WTC11 (cell line): ENCODE measurements at regions not wholly inside any gene's neighbourhood (a gene's known extent, or its start where the extent isn't known, plus 50 kb on each side); places are given as distances from the start of the nearest gene placed in this dataset.

Experiments
- ATAC-seq: fragments of 200-7000 bp; cut with Tn5 transposase; 2 replicates; pipeline ENCODE4 v1.10.0; 2021; ENCODE audit warnings: mild to moderate bottlenecking, moderate library complexity
- CTCF ChIA-PET: fragments of 300-600 bp; sonication (Branson Sonifier 250); formaldehyde crosslinking; loops from one replicate; lab custom pipeline; 2021; ENCODE audit warnings: antibody characterized with exemption; lab: Charles Lee
- POLR2A ChIA-PET: fragments of 350-600 bp; sonication (Branson Sonifier 250); formaldehyde crosslinking; loops from one replicate; lab custom pipeline; 2021; ENCODE audit warnings: antibody characterized with exemption; lab: Charles Lee
- DNase-seq: peaks from one replicate; pipeline ENCODE4 v3.0.0; 2021; ENCODE audit warnings: low spot score
- H3K27ac Mint-ChIP-seq: 2 replicates; pipeline ENCODE4 v1.8.0; 2021; ENCODE audit warnings: mixed read lengths
- H3K27me3 Mint-ChIP-seq: 2 replicates; pipeline ENCODE4 v1.8.0; 2021; ENCODE audit warnings: low read depth, mild to moderate bottlenecking, moderate library complexity, mixed read lengths
- H3K36me3 Mint-ChIP-seq: 2 replicates; pipeline ENCODE4 v1.8.0; 2021; ENCODE audit warnings: mixed read lengths
- H3K4me1 Mint-ChIP-seq: 2 replicates; pipeline ENCODE4 v1.8.0; 2022; ENCODE audit warnings: mixed read lengths
- H3K4me3 Mint-ChIP-seq: 2 replicates; pipeline ENCODE4 v1.8.0; 2021; ENCODE audit warnings: mild to moderate bottlenecking, moderate library complexity, mixed read lengths
- H3K9me3 Mint-ChIP-seq: 2 replicates; pipeline ENCODE4 v1.8.0; 2021; ENCODE audit warnings: mixed read lengths
- ATF1 ChIP-seq: sonication (generic); formaldehyde crosslinking; IDR thresholded peaks from 2 replicates; pipeline ENCODE4 v1.8.1; 2023; ENCODE audit warnings: mild to moderate bottlenecking, moderate library complexity, missing genetic modification reagents
- ESRRA ChIP-seq: sonication (generic); formaldehyde crosslinking; IDR thresholded peaks from 2 replicates; pipeline ENCODE4 v1.8.1; 2022; ENCODE audit warnings: mild to moderate bottlenecking, missing genetic modification reagents, borderline replicate concordance
- ETV6 ChIP-seq: sonication (generic); formaldehyde crosslinking; IDR thresholded peaks from 2 replicates; pipeline ENCODE4 v1.8.1; 2022; ENCODE audit warnings: mild to moderate bottlenecking, missing genetic modification reagents
- KAT7 ChIP-seq: sonication (generic); formaldehyde crosslinking; IDR thresholded peaks from 2 replicates; pipeline ENCODE4 v1.8.1; 2023; ENCODE audit warnings: missing genetic modification reagents, mild to moderate bottlenecking, borderline replicate concordance
- NFYB ChIP-seq: sonication (generic); formaldehyde crosslinking; conservative IDR thresholded peaks from 2 replicates; pipeline ENCODE4 v1.8.0; 2022; ENCODE audit warnings: low read depth, missing genetic modification reagents
- NR2C2 ChIP-seq: sonication (generic); formaldehyde crosslinking; IDR thresholded peaks from 2 replicates; pipeline ENCODE4 v1.8.0; 2022; ENCODE audit warnings: mild to moderate bottlenecking, missing genetic modification reagents
- NR3C1 ChIP-seq: sonication (generic); formaldehyde crosslinking; conservative IDR thresholded peaks from 2 replicates; pipeline ENCODE4 v1.8.1; 2023; ENCODE audit warnings: low read depth, mild to moderate bottlenecking, missing genetic modification reagents
- OVOL2 ChIP-seq: fragments of 250-450 bp; sonication (Bioruptor Pico); IDR thresholded peaks from 2 replicates; pipeline ENCODE4 v1.9.0; 2021; ENCODE audit warnings: mild to moderate bottlenecking, borderline replicate concordance
- SMAD3 ChIP-seq: sonication (generic); formaldehyde crosslinking; IDR thresholded peaks from 2 replicates; pipeline ENCODE4 v1.8.0; 2022; ENCODE audit warnings: missing genetic modification reagents, mild to moderate bottlenecking, borderline replicate concordance
- SMAD4 ChIP-seq: sonication (generic); formaldehyde crosslinking; IDR thresholded peaks from 2 replicates; pipeline ENCODE4 v1.8.0; 2022; ENCODE audit warnings: mild to moderate bottlenecking, missing genetic modification reagents
- TP53 ChIP-seq: sonication (generic); formaldehyde crosslinking; IDR thresholded peaks from 2 replicates; pipeline ENCODE4 v1.8.1; 2023; ENCODE audit warnings: mild to moderate bottlenecking, missing genetic modification reagents
- ZNF263 ChIP-seq: sonication (generic); formaldehyde crosslinking; IDR thresholded peaks from 2 replicates; pipeline ENCODE4 v1.8.1; 2022; ENCODE audit warnings: low read depth, mild to moderate bottlenecking, moderate library complexity, missing genetic modification reagents
- TF ChIP-seq, protein P1 (sequence below): fragments of 200-600 bp; IDR thresholded peaks from 2 replicates; pipeline ENCODE4 v1.8.0; 2022; ENCODE audit warnings: antibody characterized with exemption
- TF ChIP-seq, protein P2 (sequence below): sonication (generic); formaldehyde crosslinking; IDR thresholded peaks from 2 replicates; pipeline ENCODE4 v1.8.1; 2023; ENCODE audit warnings: mild to moderate bottlenecking, missing genetic modification reagents
- TF ChIP-seq, protein P3 (sequence below): sonication (generic); formaldehyde crosslinking; IDR thresholded peaks from 2 replicates; pipeline ENCODE4 v1.8.0; 2023; ENCODE audit warnings: mild to moderate bottlenecking, missing genetic modification reagents
- TF ChIP-seq, protein P4 (sequence below): sonication (generic); formaldehyde crosslinking; IDR thresholded peaks from 2 replicates; pipeline ENCODE4 v1.8.0; 2022; ENCODE audit warnings: mild to moderate bottlenecking, missing genetic modification reagents
- TF ChIP-seq, protein P5 (sequence below): sonication (generic); formaldehyde crosslinking; IDR thresholded peaks from 2 replicates; pipeline ENCODE4 v1.8.1; 2022; ENCODE audit warnings: mild to moderate bottlenecking, moderate library complexity, missing genetic modification reagents
- TF ChIP-seq, protein P6 (sequence below): sonication (generic); formaldehyde crosslinking; IDR thresholded peaks from 2 replicates; pipeline ENCODE4 v1.8.0; 2023; ENCODE audit warnings: missing genetic modification reagents
- TF ChIP-seq, protein P7 (sequence below): fragments of 250-450 bp; sonication (Bioruptor Pico); IDR thresholded peaks from 2 replicates; pipeline ENCODE4 v1.9.0; 2021; ENCODE audit warnings: mild to moderate bottlenecking
- TF ChIP-seq, protein P8 (sequence below): sonication (generic); formaldehyde crosslinking; IDR thresholded peaks from 2 replicates; pipeline ENCODE4 v1.8.1; 2022; ENCODE audit warnings: low read depth, mild to moderate bottlenecking, moderate library complexity, missing genetic modification reagents, borderline replicate concordance

DNA sequence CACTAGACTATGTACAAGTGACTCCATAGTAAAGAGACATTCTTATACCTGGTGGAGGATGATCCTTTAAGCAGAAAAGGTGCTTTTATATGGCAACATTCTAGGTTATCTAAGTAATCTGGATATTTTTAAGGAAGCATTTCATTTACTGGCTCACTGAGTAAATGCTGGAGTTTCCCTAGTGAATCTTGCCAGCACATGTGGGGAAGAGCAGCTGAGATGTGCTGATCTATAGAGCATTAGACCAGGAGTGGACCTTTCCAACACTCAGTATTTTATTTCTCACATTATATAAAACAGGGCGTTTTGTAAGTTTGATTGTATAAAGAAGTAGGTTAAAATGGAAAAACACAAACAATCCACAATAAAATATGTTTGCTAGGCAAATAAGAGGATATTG, 478.5 kb downstream of the ATP23 start:
- Mint-ChIP-seq H3K4me1 (peaks cover 39% of the 10 kb centered on the region), H3K27me3 (no peaks in the 10 kb centered on the region), H3K36me3 (peaks cover 7% of the 10 kb centered on the region; the same call in 1 of the 2 replicates), H3K9me3 (peaks cover 7% of the 10 kb centered on the region), H3K4me3 (no peak overlapping the region), H3K27ac (no peak overlapping the region)
- TF ChIP-seq, protein P1, sequence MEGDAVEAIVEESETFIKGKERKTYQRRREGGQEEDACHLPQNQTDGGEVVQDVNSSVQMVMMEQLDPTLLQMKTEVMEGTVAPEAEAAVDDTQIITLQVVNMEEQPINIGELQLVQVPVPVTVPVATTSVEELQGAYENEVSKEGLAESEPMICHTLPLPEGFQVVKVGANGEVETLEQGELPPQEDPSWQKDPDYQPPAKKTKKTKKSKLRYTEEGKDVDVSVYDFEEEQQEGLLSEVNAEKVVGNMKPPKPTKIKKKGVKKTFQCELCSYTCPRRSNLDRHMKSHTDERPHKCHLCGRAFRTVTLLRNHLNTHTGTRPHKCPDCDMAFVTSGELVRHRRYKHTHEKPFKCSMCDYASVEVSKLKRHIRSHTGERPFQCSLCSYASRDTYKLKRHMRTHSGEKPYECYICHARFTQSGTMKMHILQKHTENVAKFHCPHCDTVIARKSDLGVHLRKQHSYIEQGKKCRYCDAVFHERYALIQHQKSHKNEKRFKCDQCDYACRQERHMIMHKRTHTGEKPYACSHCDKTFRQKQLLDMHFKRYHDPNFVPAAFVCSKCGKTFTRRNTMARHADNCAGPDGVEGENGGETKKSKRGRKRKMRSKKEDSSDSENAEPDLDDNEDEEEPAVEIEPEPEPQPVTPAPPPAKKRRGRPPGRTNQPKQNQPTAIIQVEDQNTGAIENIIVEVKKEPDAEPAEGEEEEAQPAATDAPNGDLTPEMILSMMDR = no peak
- TF ChIP-seq NFYB = no peak
- TF ChIP-seq ESRRA (CRISPR knock-in tag) = no peak
- TF ChIP-seq OVOL2 = no peak
- TF ChIP-seq NR2C2 (CRISPR knock-in tag) = no peak
- TF ChIP-seq, protein P2, sequence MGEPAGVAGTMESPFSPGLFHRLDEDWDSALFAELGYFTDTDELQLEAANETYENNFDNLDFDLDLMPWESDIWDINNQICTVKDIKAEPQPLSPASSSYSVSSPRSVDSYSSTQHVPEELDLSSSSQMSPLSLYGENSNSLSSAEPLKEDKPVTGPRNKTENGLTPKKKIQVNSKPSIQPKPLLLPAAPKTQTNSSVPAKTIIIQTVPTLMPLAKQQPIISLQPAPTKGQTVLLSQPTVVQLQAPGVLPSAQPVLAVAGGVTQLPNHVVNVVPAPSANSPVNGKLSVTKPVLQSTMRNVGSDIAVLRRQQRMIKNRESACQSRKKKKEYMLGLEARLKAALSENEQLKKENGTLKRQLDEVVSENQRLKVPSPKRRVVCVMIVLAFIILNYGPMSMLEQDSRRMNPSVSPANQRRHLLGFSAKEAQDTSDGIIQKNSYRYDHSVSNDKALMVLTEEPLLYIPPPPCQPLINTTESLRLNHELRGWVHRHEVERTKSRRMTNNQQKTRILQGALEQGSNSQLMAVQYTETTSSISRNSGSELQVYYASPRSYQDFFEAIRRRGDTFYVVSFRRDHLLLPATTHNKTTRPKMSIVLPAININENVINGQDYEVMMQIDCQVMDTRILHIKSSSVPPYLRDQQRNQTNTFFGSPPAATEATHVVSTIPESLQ (CRISPR knock-in tag) = no peak
- no peak for TF ChIP-seq SMAD3 (CRISPR knock-in tag)
- no peak for TF ChIP-seq NR3C1 (CRISPR knock-in tag)
- TF ChIP-seq, protein P3, sequence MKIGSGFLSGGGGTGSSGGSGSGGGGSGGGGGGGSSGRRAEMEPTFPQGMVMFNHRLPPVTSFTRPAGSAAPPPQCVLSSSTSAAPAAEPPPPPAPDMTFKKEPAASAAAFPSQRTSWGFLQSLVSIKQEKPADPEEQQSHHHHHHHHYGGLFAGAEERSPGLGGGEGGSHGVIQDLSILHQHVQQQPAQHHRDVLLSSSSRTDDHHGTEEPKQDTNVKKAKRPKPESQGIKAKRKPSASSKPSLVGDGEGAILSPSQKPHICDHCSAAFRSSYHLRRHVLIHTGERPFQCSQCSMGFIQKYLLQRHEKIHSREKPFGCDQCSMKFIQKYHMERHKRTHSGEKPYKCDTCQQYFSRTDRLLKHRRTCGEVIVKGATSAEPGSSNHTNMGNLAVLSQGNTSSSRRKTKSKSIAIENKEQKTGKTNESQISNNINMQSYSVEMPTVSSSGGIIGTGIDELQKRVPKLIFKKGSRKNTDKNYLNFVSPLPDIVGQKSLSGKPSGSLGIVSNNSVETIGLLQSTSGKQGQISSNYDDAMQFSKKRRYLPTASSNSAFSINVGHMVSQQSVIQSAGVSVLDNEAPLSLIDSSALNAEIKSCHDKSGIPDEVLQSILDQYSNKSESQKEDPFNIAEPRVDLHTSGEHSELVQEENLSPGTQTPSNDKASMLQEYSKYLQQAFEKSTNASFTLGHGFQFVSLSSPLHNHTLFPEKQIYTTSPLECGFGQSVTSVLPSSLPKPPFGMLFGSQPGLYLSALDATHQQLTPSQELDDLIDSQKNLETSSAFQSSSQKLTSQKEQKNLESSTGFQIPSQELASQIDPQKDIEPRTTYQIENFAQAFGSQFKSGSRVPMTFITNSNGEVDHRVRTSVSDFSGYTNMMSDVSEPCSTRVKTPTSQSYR (CRISPR knock-in tag) = no peak
- TF ChIP-seq ETV6 (CRISPR knock-in tag) = no peak
- TF ChIP-seq ATF1 = no peak
- no peak for TF ChIP-seq SMAD4
- ChIA-PET POLR2A (no interaction called here), CTCF (no interaction called here)
- no peak for ATAC-seq
- DNase-seq = no peak

DNA sequence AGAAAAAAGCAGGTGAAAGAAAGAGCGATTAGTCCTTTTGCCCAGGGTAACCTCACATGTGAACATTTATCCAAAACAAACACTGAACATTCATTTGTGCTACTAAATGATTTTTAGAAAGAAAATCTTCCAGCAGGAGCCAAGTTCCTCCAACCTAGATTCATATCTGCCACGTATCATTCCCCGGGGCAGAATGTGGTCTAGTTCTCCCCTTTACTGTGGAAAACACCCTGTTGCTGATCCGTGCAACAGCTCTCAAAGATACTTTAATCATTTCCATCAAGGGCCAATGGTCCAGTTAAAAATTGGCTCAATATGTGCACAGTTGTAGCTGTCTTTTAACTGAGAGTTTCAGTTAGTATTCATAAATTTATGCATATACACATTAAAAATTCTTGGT, 479.1 kb downstream of the ATP23 start:
- peaks cover 41% of the 10 kb centered on the region for H3K4me1 Mint-ChIP-seq
- ATAC-seq = no peak
- no peaks in the 10 kb centered on the region for H3K27me3 Mint-ChIP-seq
- ChIA-PET POLR2A (no interaction called here), CTCF (no interaction called here)
- H3K4me3 Mint-ChIP-seq = no peak overlapping the region
- H3K9me3 Mint-ChIP-seq = peaks cover 7% of the 10 kb centered on the region
- peaks cover 7% of the 10 kb centered on the region; the same call in 1 of the 2 replicates for H3K36me3 Mint-ChIP-seq
- H3K27ac Mint-ChIP-seq = no peak overlapping the region
- no peak for TF ChIP-seq NFYB
- TF ChIP-seq, protein P4, sequence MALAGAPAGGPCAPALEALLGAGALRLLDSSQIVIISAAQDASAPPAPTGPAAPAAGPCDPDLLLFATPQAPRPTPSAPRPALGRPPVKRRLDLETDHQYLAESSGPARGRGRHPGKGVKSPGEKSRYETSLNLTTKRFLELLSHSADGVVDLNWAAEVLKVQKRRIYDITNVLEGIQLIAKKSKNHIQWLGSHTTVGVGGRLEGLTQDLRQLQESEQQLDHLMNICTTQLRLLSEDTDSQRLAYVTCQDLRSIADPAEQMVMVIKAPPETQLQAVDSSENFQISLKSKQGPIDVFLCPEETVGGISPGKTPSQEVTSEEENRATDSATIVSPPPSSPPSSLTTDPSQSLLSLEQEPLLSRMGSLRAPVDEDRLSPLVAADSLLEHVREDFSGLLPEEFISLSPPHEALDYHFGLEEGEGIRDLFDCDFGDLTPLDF (CRISPR knock-in tag) = no peak
- TF ChIP-seq, protein P5, sequence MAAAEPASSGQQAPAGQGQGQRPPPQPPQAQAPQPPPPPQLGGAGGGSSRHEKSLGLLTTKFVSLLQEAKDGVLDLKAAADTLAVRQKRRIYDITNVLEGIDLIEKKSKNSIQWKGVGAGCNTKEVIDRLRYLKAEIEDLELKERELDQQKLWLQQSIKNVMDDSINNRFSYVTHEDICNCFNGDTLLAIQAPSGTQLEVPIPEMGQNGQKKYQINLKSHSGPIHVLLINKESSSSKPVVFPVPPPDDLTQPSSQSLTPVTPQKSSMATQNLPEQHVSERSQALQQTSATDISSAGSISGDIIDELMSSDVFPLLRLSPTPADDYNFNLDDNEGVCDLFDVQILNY (CRISPR knock-in tag) = no peak
- no peak for TF ChIP-seq NR3C1 (CRISPR knock-in tag)
- no peak for TF ChIP-seq TP53 (CRISPR knock-in tag)
- TF ChIP-seq KAT7 (CRISPR knock-in tag) = no peak
- TF ChIP-seq, protein P6, sequence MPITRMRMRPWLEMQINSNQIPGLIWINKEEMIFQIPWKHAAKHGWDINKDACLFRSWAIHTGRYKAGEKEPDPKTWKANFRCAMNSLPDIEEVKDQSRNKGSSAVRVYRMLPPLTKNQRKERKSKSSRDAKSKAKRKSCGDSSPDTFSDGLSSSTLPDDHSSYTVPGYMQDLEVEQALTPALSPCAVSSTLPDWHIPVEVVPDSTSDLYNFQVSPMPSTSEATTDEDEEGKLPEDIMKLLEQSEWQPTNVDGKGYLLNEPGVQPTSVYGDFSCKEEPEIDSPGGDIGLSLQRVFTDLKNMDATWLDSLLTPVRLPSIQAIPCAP (CRISPR knock-in tag) = no peak
- TF ChIP-seq, protein P7, sequence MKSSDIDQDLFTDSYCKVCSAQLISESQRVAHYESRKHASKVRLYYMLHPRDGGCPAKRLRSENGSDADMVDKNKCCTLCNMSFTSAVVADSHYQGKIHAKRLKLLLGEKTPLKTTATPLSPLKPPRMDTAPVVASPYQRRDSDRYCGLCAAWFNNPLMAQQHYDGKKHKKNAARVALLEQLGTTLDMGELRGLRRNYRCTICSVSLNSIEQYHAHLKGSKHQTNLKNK (CRISPR knock-in tag) = no peak
- no peak for TF ChIP-seq NR2C2 (CRISPR knock-in tag)
- no peak for TF ChIP-seq SMAD4
- TF ChIP-seq OVOL2 = no peak
- TF ChIP-seq, protein P8, sequence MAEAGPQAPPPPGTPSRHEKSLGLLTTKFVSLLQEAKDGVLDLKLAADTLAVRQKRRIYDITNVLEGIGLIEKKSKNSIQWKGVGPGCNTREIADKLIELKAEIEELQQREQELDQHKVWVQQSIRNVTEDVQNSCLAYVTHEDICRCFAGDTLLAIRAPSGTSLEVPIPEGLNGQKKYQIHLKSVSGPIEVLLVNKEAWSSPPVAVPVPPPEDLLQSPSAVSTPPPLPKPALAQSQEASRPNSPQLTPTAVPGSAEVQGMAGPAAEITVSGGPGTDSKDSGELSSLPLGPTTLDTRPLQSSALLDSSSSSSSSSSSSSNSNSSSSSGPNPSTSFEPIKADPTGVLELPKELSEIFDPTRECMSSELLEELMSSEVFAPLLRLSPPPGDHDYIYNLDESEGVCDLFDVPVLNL (CRISPR knock-in tag) = no peak
- no peak for TF ChIP-seq ZNF263
- DNase-seq = no peak
